GM19351 (cell line): ENCODE measurements at regions not wholly inside any gene's neighbourhood (a gene's known extent, or its start where the extent isn't known, plus 50 kb on each side); places are given as distances from the start of the nearest gene placed in this dataset.

Source experiments
- ATAC-seq: cut with Tn5 transposase; IDR thresholded peaks from one replicate; pipeline ENCODE4 v1.9.1; 2021; ENCODE audit warnings: mild to moderate bottlenecking, moderate library complexity; ENCODE audit not compliant: unreplicated experiment

DNA sequence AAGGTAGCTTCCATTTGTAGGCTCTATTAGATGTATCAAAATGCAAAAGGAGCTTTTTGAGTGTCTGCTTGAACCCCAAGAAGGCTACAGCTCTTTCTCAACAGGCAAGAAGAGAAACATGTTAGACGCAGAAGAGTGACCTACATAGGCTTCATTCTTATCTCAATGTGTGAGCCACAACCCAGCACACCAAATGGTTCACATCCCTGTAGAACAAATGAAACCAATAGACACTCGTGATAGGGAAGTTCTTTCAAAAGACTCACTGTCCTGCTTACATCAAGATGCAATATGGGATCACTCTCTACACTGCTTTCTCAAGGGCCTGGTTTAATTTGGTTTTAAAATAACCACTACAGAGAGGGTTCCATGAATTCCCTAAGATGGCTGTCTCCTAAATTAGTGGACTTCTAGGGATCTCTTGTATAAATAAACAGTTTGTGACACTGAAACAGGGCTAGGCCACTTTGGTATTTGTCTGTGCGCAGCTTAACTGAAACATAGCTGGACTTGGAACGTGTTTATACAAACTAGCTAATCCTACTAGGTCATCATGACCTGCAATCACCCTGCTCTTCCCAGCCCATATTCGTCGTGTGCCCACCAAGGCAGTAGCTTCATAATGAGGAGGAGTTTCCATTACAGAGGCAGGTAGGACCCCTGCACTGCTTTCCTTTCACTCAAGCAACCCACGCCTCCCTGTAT lies 225.4 kb upstream of the PREP start:
- no peak for ATAC-seq

DNA sequence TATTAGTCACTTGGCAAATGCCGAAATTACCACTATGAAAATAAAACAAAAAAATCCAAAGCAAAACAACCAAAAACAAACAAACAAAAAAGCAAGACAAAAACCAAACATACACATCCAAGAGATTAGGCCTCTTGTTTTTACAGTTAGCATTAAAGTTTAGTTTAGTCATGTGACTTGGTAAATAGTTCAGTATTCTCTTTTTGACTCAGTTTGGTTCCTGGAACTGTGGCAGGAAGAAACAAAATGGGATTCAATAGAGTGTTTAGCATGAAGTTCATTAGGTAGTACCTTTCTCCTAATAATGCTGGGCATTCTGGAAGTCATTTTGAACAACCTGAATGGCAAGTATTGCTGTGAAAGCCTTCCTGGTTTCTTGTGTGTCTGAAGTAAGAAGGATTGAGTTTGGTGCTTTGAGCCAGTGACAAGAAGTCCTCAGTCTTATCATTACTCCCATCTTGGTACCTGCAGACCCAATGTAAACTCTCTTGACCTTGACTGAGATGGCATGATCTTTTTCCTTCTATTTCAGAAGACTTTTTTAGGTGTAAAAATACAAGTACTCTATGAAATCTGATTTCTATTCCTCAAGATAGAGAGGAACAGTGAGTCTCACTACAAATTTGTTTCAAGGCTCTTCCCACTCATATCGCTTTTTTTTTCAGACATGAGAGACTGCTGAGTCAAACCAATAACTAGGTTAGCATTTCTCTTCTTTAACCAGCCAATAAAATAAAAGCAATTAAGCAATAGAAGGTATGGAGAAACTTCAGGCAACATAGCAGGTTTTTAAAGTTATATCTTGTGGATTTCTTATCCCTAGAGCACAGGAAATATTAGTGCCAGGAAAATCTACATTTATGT lies 223.6 kb upstream of the PREP start:
- ATAC-seq, result no peak

DNA sequence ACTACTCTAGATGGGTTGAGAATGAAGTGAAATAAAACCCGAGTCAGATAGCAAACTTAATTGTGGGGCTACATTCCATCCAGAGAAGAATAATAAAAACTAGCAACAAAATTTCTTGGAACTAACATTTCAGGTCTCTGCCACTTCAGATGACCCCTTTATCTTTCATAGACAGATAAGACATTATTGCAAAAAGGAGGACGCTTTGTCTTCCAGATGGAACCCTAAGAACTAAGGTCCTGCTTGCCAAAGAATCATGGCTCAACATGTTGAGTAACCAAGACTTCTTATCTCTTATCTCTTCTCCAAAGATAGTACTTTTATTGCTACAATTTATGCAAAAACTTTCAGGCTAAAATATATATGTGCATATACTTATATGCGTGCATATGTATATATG lies 221.1 kb upstream of the PREP start:
- no peak for ATAC-seq

DNA sequence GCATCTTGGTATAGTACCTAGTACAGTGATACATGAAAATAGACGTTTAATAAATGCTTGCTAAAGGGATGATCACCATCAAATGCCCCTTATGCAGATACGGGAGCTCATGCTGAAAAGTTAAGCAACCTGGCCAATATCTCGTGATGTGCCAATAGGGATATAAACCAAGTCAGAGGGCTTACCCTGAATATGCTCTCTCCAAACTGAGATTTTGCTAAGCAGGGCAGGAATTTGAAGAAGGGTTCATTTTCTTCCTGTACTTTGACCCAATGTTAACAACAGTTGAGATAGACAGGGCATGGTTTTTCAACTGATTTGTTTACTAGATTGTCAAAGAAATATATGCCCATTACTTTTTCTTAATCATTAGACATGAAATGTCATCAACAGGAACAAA lies 219.3 kb upstream of the PREP start:
- ATAC-seq, result no peak

DNA sequence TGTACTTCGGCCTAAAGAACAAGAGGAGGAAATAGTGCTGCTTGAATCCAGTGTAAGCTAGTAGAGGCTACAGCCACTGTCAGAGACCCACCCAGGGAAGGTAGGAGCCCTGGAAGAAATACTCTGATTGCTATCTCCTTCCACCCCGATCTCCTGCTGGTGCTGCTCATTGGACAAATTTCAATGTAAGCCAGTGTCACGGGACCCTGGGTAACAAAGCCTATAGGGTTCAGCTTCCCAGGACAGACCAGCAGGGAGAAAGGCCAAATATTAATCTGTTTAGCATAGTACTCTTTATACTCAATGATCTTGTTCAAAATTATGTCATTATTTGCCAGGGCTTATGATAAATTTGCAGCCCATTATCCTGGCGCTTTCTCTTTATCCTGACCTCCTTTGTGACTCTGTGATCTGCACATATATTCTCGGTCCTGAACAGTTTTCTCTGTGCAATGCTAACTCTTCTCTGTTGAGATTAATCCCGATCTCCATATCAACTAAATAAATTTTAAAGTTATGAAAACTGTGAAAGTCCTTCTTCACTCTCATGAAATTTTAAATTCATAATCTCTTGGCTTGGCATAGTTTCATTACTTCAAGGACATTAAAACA lies 218.8 kb upstream of the PREP start:
- ATAC-seq, result no peak

DNA sequence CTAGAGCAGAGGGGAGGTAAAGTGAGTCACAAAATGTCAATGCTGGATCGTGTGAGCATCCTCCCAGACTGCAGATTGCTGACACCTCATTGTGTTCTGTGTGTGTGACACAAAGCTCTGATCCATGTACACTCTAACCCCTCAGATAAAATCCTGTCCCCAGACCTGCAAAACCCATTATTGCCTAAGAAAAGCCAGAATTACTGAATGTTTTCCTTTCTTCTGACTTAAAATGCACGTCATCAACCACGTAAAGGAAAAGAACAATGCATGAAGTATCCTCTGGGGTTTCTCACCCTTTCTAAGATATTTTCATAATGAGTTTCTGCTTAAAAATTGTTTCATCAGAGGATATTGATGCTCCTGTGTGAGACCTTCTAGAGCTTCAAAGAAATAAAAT lies 218.0 kb upstream of the PREP start:
- no peak for ATAC-seq

DNA sequence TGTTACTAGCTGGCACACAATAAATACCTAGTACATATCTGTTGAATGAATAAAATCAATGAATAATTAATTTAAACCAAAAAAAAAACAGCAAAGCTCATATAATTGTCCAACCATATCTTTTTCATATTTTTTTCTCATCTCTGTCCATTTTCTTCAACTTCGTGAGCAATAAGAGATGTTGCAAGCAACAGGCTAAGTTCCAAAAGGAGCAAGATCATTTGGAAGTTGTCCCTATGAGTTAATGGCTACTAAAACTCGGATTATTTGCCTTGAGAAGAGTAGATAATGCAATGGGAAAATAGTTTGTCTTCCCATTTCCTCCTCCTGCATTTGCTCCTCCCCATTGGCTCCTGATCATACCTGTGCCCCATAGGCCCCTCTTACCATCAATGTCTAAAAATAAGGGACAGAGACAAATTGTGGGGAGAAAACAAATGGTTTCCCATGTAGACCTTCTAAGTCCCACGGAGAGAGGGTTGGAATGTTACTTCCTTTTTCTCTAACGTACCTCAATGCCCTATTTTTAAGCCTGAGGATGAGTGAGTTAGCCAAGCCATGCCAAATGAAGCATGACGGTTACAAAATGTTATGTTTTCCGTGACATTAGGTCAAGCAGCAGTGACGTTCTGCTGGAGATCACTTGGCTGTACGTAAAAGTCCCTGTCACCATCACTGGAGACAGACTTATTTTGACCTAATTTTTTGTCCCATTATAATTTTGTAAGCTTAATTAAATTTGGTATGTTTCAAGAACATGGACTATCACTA lies 217.3 kb upstream of the PREP start:
- ATAC-seq, result no peak

DNA sequence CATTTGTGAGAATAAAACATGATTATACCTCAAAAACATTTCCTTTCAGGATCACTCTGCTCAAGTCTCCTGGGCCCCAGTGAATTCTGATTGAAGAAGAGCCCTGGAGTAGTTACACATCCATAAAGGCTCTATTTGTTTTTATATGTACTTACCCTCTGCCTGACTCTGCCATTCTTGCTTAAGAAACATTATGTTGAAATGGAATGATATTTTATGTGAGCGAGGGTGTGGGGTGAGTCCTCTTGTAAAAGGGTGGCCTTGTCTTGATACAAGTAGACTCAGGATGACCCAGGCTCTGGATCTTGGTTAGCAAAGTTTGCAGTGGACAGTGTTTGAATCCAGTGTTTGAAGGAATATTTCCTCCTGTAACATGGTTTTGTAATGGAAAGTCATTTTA lies 215.4 kb upstream of the PREP start:
- no peak for ATAC-seq

DNA sequence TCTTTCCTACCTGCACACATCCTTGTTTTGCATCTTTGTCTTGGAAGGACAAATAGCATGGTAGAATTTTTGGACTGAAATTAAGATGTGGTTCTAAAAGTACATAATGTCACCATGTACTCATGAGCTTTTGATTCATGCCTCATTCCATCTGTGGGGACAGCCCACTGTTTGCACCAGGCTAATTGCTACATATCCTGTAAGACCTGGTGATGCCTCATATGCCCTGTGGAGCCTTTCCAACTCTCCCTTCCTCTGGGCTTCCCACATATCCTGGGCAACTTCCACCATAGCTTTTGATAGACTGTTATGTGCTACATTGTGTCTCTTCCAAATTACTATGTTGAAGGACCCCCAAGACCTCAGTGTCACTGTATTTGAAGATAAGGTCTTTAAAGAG lies 213.6 kb upstream of the PREP start:
- no peak for ATAC-seq

DNA sequence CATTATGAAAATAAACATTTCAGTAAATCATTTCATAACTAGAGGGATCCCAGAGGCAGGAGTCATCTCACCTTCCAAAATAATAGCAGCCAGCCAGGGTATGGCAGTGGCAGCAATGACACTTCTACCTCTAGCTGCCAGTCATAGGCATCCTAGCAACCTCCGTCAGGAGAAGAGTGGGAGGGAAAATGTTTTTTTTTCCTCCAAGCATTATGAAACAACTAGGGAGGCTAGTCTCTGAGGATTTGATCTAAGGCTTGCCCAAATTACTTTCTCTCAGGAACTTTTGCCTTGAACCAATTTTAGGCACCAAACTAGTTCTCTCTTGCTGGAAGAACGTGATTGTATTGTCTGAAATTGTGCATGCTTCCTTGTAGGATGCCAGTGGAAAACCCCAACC lies 208.7 kb upstream of the PREP start:
- ATAC-seq, result no peak

DNA sequence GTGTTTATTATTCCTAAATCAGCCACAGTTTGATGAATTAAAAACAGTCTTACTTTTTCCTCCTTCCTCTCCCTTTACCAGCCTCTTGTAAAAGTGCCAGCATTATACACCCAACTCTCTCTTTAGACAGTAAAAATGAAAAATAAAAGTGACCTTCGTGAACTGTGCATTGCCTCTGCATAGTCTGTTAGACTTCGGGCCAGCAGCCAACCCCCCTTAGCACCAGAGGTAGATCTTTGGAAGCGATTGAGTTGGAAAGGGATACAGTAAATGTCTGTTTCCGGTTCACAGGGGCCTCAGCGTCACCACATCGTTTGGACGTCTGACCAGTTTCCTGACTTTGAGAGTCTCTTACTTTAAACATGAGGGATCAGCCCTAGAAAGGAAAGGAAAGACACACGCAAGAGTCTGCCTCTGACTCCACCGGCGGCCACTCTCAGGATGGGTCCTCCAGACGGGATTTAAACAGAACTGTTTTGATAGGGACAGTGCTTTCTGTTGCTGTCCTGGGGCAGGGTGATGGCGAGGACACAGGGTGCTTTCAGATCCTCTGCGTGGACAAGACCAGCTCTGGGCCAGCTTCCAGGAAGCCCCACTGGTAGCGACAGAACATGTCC lies 206.6 kb upstream of the PREP start:
- no peak for ATAC-seq

DNA sequence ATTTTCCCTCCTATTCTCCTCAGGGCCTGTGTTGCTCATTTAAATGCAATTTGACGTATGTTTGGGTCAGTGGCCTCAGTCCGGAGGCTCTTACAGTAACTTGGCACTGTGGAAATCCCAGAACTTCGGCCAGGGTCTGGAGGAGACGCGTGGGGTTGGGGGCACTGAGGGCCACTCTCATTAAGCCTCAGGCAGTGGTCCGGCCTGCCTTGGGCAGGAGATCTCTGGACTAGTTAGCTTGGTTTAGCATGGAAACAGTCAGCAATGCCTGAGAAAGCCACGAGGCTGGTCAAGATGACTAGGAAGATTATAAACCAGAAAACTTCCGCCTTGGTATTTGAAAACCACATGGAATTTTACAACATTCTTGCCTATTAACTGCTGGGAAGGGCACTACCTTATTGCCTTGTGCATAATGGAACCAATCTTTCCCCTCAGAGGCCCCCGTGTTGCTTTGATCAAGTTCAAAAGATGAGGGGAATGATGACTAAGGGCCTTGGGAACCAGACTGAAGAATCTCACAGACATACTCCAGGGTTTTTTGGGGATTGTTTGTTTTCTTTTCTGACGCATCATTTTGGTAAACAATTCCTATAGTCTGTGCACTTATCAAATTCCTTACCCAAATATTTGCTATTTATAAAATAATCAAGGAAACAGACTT lies 206.0 kb upstream of the PREP start:
- ATAC-seq, result no peak

DNA sequence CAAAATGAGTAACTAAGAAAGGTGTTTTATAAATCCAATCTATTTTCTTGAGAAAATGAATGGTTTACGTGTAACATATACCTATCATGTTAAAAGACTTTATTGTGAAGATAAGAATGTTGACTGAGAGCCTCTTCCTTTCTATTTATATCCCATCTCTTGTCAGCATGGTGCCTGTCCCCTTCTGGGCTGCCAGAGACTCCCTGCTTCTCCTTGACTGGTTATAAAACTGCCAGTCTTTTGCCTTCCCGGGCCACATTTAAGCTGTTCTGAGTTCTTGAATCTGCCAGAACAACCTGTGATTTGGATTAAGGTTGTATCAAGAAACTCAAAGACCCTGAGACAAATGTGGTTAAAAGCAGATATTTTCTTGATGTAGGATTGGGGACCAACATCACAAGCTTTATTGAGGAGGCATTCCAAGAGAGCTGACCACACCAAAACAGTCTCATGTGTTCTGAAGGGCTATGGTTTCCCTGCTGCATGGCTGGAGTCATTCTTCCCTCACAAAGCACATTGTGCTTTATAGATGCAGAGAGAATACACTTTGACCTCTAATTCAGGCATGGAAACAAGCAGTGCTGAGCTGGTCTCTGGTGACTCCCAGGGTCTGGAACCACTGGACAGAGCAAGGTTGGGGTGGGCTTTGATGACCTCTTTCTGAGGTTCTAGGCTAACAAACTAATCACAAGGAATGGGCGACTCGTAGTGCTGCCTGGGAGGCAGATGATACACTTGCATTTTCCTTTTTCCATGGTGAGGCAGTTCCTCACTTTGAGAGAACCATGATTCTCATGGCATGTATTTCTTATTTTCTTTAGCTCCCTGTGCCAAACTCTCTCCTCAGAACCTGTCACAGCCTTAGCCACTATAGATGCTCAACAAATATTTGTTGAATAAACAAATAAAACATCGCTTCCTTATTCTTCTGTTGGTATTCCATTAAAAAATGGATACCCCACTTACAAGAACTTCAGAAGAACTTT lies 205.0 kb upstream of the PREP start:
- ATAC-seq, result no peak

DNA sequence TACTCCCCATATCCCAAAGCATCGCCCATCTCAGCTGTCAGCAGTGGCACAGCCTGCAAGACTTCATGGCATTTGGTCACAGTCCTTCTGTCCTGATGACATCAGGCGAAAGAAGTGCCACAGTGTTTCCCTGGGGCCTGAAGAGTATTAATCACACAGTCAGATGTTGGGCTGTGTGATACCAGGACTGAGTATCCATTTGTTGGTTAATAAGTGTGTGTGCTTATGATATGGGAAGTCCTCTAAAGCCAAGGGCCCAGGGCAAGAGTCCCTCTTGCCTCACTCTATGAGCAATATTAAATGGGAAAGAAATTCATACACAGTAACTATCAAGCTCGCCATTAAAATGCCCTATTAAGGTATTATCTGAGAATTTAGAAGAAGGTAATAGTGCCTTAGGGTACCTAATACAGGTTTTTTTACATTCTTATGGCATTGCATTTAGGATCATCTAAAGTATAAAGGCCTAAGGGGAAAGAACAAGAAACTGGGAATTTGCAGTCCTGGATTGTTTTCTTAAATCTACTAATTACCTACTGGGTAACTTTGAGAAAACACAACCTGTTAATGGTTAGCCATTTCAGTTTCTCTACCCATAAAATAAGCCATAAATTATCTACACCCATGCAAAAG lies 204.1 kb upstream of the PREP start:
- ATAC-seq, result no peak

DNA sequence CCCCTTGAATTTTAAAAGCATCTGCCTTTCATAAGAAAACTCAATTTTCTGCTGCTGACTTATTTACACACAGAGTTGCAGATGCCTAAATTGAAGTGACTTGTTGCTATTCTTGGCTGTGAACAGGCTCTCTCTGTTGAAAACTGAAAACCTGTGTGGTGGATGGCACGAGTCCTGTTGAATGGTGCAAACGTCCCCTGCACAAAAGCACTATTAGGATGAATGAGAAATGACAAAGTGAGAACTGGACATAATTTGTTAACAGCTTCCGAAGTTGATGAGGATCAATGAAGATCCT lies 201.7 kb upstream of the PREP start:
- no peak for ATAC-seq

DNA sequence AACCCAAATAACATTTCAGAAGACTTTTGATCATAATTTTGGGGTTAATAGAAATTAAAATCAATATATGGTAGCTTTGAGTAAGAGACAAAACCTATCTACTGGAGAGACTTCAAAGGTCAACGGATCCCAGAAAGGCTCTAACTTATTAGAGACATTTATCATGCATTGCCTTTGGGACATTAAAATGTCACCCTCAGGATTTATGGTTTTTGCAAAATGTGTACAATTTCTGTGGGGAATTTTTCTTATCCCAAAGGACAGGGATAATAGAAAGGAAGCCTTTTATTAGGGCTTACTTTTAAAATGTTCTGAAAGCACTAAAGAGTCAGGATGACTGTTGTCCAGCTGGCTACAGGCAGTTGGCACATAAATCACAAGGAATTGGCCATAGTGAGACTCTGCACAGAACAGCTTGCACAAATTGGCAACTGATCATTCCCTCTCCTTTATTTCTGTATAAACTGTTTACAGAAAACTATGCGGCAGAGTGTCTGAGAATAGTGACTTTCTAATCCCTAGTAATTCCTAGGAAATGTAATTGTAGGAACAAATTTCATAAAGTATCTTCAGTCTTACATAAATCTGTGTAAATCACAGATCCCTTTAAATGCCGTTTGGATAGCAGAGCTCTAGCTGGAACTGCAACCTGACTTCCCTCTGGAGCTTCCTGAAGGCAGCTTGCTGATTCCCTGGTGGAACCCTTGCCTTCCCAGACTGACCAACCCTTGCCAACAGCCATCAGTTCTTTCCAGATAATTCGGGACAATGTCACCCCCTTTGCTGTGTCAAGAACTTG lies 201.1 kb upstream of the PREP start:
- no peak for ATAC-seq

DNA sequence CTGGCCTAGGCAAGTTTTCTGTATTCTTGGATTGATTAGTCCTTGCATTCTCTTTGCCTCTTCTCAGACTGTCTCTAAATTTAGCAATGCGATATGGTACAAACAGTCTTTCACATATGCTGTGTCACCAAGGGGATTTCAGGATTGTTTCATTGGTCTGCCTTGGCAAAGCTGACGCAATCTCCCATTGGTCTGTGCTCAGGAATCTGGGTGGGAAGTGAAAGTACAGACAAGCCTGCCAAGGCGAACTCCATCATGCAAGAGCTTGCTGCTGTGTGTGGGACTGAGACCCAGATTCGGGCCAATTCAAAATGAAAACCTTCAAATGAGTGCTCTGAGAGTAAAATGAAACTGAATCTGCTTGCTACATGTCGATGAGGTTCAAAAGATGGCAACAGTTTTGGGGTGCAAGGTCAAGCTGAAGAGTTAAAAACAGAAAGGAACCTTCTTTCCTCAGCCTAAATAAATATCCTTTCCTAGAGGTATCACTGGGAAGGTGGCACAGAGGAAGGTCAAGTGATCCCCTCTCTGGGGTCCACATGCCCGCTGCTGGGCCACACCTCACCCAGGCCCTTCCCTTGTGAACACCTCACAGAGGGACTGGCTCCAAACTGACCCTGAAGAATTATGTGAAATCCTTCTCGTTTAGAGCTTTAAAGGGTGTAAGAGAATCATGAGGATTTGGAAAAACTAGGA lies 198.8 kb upstream of the PREP start:
- ATAC-seq, result peak; percentile 83
